OCI-LY3 (cell line): ENCODE measurements at regions not wholly inside any gene's neighbourhood (a gene's known extent, or its start where the extent isn't known, plus 50 kb on each side); places are given as distances from the start of the nearest gene placed in this dataset.

Source experiments
- H2AFZ ChIP-seq: fragments of 200-600, 300-600 bp; shearing (Covaris generic); 2 replicates; pipeline ENCODE4 v1.6.0; 2014; ENCODE audit warnings: antibody characterized with exemption, low read depth, low read length
- H3K27ac ChIP-seq: fragments of 200-600, 300-600 bp; sonication (generic); 2 replicates; pipeline ENCODE4 v1.5.1; 2014; ENCODE audit warnings: mild to moderate bottlenecking, low read length, moderate library complexity, mixed read lengths
- H3K27me3 ChIP-seq: fragments of 200-600, 300-600 bp; sonication (generic); 2 replicates; pipeline ENCODE4 v1.6.1; 2014; ENCODE audit warnings: low read depth, low read length, mixed read lengths
- H3K36me3 ChIP-seq: fragments of 200-600, 300-600 bp; sonication (generic); replicated peaks from 2 replicates; pipeline ENCODE3; 2014; ENCODE audit warnings: low read depth, low read length, mixed read lengths
- H3K4me1 ChIP-seq: fragments of 300-600, 200-600 bp; sonication (generic); 2 replicates; pipeline ENCODE4 v1.6.1; 2014; ENCODE audit warnings: low read length, mixed read lengths
- H3K4me2 ChIP-seq: fragments of 200-600, 300-600 bp; sonication (generic); 2 replicates; pipeline ENCODE4 v1.6.1; 2014; ENCODE audit warnings: low read length, mixed read lengths
- H3K4me3 ChIP-seq: fragments of 300-600, 200-600 bp; sonication (generic); 2 replicates; pipeline ENCODE4 v1.5.1; 2014; ENCODE audit warnings: antibody characterized with exemption, mild to moderate bottlenecking, low read length, moderate library complexity
- H3K79me2 ChIP-seq: fragments of 300-600, 200-600 bp; shearing (Covaris generic); 2 replicates; pipeline ENCODE4 v1.6.1; 2014; ENCODE audit warnings: mild to moderate bottlenecking, low read length, mixed read lengths
- H3K9ac ChIP-seq: fragments of 300-600, 200-600 bp; shearing (Covaris generic); 2 replicates; pipeline ENCODE4 v1.6.0; 2014; ENCODE audit warnings: mild to moderate bottlenecking, low read length, moderate library complexity
- H3K9me3 ChIP-seq: fragments of 200-600, 300-600 bp; shearing (Covaris generic); 2 replicates; pipeline ENCODE4 v1.6.1; 2014; ENCODE audit warnings: low read length, mixed read lengths; ENCODE audit not compliant: insufficient read depth
- H4K20me1 ChIP-seq: fragments of 200-600, 300-600 bp; sonication (generic); 2 replicates; pipeline ENCODE4 v1.6.1; 2016; ENCODE audit warnings: low read length, mixed read lengths; ENCODE audit not compliant: insufficient read depth
- CTCF ChIP-seq: fragments of 200-600, 300-600 bp; sonication (generic); IDR thresholded peaks from 2 replicates; pipeline ENCODE4 v1.5.1; 2014; ENCODE audit warnings: antibody characterized with exemption, low read length, low read depth
- EZH2phosphoT487 ChIP-seq: fragments of 200-600 bp; shearing (Covaris generic); IDR thresholded peaks from 2 replicates; pipeline ENCODE4 v1.6.1; 2018; ENCODE audit warnings: antibody characterized with exemption, mixed run types, low read depth

- Histone ChIP-seq H3K4me2 (no peak overlapping the region), H3K4me3 (no peak overlapping the region), H3K79me2 (no peaks in the 10 kb centered on the region), H3K27ac (no peak overlapping the region), H2AFZ (no peak overlapping the region), H3K9me3 (no peaks in the 10 kb centered on the region), H3K36me3 (no peaks in the 10 kb centered on the region), H4K20me1 (no peaks in the 10 kb centered on the region), H3K27me3 (no peaks in the 10 kb centered on the region), H3K4me1 (no peaks in the 10 kb centered on the region), H3K9ac (no peak overlapping the region)
- TF ChIP-seq EZH2phosphoT487 (no peak), CTCF (no peak)
Measured at GRCh38 chr1:143625886-143626285, 345.9 kb downstream of the FAM72C start.

GRCh38 chr1:143619851-143620250 lies 351.9 kb downstream of the FAM72C start:
- Histone ChIP-seq H3K4me2 (no peak overlapping the region), H3K36me3 (no peaks in the 10 kb centered on the region), H3K27me3 (no peaks in the 10 kb centered on the region), H3K9me3 (no peaks in the 10 kb centered on the region), H4K20me1 (no peaks in the 10 kb centered on the region), H3K9ac (no peak overlapping the region), H3K79me2 (no peaks in the 10 kb centered on the region), H3K4me1 (no peaks in the 10 kb centered on the region), H3K27ac (no peak overlapping the region), H2AFZ (no peak overlapping the region), H3K4me3 (no peak overlapping the region)
- TF ChIP-seq EZH2phosphoT487 (no peak), CTCF (no peak)

GRCh38 chr1:143611159-143611558 lies 360.6 kb downstream of the FAM72C start:
- Histone ChIP-seq H3K27ac (no peak overlapping the region), H2AFZ (no peak overlapping the region), H3K9me3 (no peaks in the 10 kb centered on the region), H4K20me1 (no peaks in the 10 kb centered on the region), H3K4me3 (no peak overlapping the region), H3K27me3 (no peaks in the 10 kb centered on the region), H3K4me1 (no peaks in the 10 kb centered on the region), H3K36me3 (no peaks in the 10 kb centered on the region), H3K79me2 (no peaks in the 10 kb centered on the region), H3K4me2 (no peak overlapping the region), H3K9ac (no peak overlapping the region)
- TF ChIP-seq EZH2phosphoT487 (no peak), CTCF (peak; percentile 42)

GRCh38 chr1:143610196-143610595 lies 361.6 kb downstream of the FAM72C start:
- TF ChIP-seq EZH2phosphoT487 = no peak
- TF ChIP-seq CTCF = no peak
- Histone ChIP-seq H3K4me3 (no peak overlapping the region), H3K36me3 (no peaks in the 10 kb centered on the region), H3K9ac (no peak overlapping the region), H4K20me1 (no peaks in the 10 kb centered on the region), H3K4me1 (no peaks in the 10 kb centered on the region), H3K4me2 (no peak overlapping the region), H2AFZ (no peak overlapping the region), H3K27ac (no peak overlapping the region), H3K79me2 (no peaks in the 10 kb centered on the region), H3K27me3 (no peaks in the 10 kb centered on the region), H3K9me3 (no peaks in the 10 kb centered on the region)
